Cerebellar nuclear complex (tissue), 1 donor: ENCODE measurements at regions not wholly inside any gene's neighbourhood (a gene's known extent, or its start where the extent isn't known, plus 50 kb on each side); places are given as distances from the start of the nearest gene placed in this dataset.

Source experiments
- DNase-seq, 2 experiments: peaks; one replicate each; lab custom pipeline; 2025; lab: John Stamatoyannopoulos, UW

GRCh38 chr16:64648282-64648681 is 473.6 kb downstream of the CDH11 start:
- DNase-seq, result no peak

- DNase-seq, result no peak
Measured at GRCh38 chr16:64641343-64641742, 480.5 kb downstream of the CDH11 start.

- DNase-seq, result no peak
Measured at GRCh38 chr16:64638766-64639165, 483.1 kb downstream of the CDH11 start.

- DNase-seq, result no peak
Measured at GRCh38 chr16:64629622-64630021, 492.2 kb downstream of the CDH11 start.

- peak; percentile 10 to 49 for DNase-seq
Measured at GRCh38 chr16:64627781-64628180, 494.1 kb downstream of the CDH11 start.

- DNase-seq, result no peak
Measured at GRCh38 chr16:64627288-64627687, 494.6 kb downstream of the CDH11 start.

- DNase-seq, result peak in 1 of 2 experiments; percentile 43
Measured at GRCh38 chr16:64626776-64627175, 495.1 kb downstream of the CDH11 start.

- DNase-seq, result no peak
Measured at GRCh38 chr16:64621616-64622015, 500.2 kb downstream of the CDH11 start.

- no peak for DNase-seq
Measured at GRCh38 chr16:64617836-64618476, 503.9 kb downstream of the CDH11 start.

GRCh38 chr16:64615630-64616280 is 506.1 kb downstream of the CDH11 start:
- DNase-seq, result no peak

- DNase-seq, result no peak
Measured at GRCh38 chr16:64596196-64596595, 525.7 kb downstream of the CDH11 start.

- DNase-seq, result no peak
Measured at GRCh38 chr16:64590513-64590912, 531.4 kb downstream of the CDH11 start.

- no peak for DNase-seq
Measured at GRCh38 chr16:64589836-64590235, 532.0 kb downstream of the CDH11 start.

GRCh38 chr16:64586781-64587180 is 535.1 kb downstream of the CDH11 start:
- no peak for DNase-seq

GRCh38 chr16:64585367-64585766 is 536.5 kb downstream of the CDH11 start:
- no peak for DNase-seq

GRCh38 chr16:64580558-64580957 is 541.3 kb downstream of the CDH11 start:
- no peak for DNase-seq

- no peak for DNase-seq
Measured at GRCh38 chr16:64579712-64580111, 542.2 kb downstream of the CDH11 start.

GRCh38 chr16:64545768-64546167 is 576.1 kb downstream of the CDH11 start:
- no peak for DNase-seq

GRCh38 chr16:64544859-64545258 is 577.0 kb downstream of the CDH11 start:
- DNase-seq, result no peak

- no peak for DNase-seq
Measured at GRCh38 chr16:64543441-64543840, 578.4 kb downstream of the CDH11 start.

- no peak for DNase-seq
Measured at GRCh38 chr16:64543031-64543430, 578.8 kb downstream of the CDH11 start.

GRCh38 chr16:64542152-64542551 is 579.7 kb downstream of the CDH11 start:
- no peak for DNase-seq

GRCh38 chr16:64541621-64542020 is 580.2 kb downstream of the CDH11 start:
- no peak for DNase-seq

GRCh38 chr16:64540434-64540833 is 581.4 kb downstream of the CDH11 start:
- no peak for DNase-seq
